ENCODE measurements at regions not wholly inside any gene's neighbourhood (a gene's known extent, or its start where the extent isn't known, plus 50 kb on each side); places are given as distances from the start of the nearest gene placed in this dataset.

GRCh38 chr6:80523010-80523409 lies 416.5 kb downstream of the BCKDHB start:
- ATAC-seq (no peak), FAIRE-seq (no peak), DNase-seq (ENCODE audit: low read depth, low spot score) (no peak)
- RAD21 ChIA-PET (ENCODE audit: unreplicated experiment): interaction anchor here (1.1 kb wide), 1 partner anchor 309 kb away, joined by 5 read pairs; no protein-coding TSS in a partner anchor
- in situ Hi-C loops (cut with MboI) (no loop called here), intact Hi-C loops (cut with micrococcal nuclease; ENCODE audit: unreplicated experiment) (no loop called here)
- no TSS peak for BruUV-seq (replicated peaks)
- no peaks in the 10 kb centered on the region for H3K36me3 ChIP-seq (ENCODE audit: control insufficient read depth in 2 of 2, insufficient read depth in 2 of 2, low read length in 1 of 2)
- TF ChIP-seq NR2C1 (IDR thresholded peaks at IDR 0.05) (no peak), FOXM1 (IDR thresholded peaks at IDR 0.05; ENCODE audit: low read depth, low read length) (no peak), ESRRA (IDR thresholded peaks at IDR 0.05; ENCODE audit: low read length) (no peak), CBX5 (IDR thresholded peaks at IDR 0.05; ENCODE audit: low read depth) (no peak), ZBTB33 (IDR thresholded peaks at IDR 0.05) (no peak), NBN (IDR thresholded peaks at IDR 0.05) (no peak), IKZF1 (conservative IDR thresholded peaks at IDR 0.05) (no peak), HDAC2 (IDR thresholded peaks at IDR 0.05) (no peak), CUX1 (IDR thresholded peaks at IDR 0.05; ENCODE audit: insufficient replicate concordance, low read depth, low read length) (no peak), RAD51 (IDR thresholded peaks at IDR 0.05) (no peak), ZZZ3 (IDR thresholded peaks at IDR 0.05; ENCODE audit: control insufficient read depth, insufficient read length, low read depth) (no peak), PML (IDR thresholded peaks at IDR 0.05; ENCODE audit: low read length) (no peak), RBBP5 (conservative IDR thresholded peaks at IDR 0.05) (no peak)
- H3K4me1 ChIP-seq (ENCODE audit: control insufficient read depth, insufficient read depth, low read length): no peaks in the 10 kb centered on the region
- POLR2A ChIA-PET: no interaction called here
- CTCF ChIA-PET: interaction anchor here (1.2 kb wide), 1 partner anchor 66 kb away, joined by 3 read pairs; no protein-coding TSS in a partner anchor
- H3K79me2 ChIP-seq (ENCODE audit: control insufficient read depth, insufficient read depth, low read length): no peaks in the 10 kb centered on the region
- SMC1A ChIA-PET (ENCODE audit: uncharacterized antibody, unreplicated experiment): interaction anchor here (0.8 to 1.5 kb wide), 3 partner anchors 13 to 341 kb away, joined by 3 to 7 read pairs (median 4); no protein-coding TSS in a partner anchor
- WGBS (ENCODE audit: insufficient coverage, insufficient replicate concordance, low lambda C conversion rate, missing lambda C conversion rate): 21% methylated on average over 5 of the region's 5 CpGs
- H3K9me3 ChIP-seq (replicated peaks; ENCODE audit: control insufficient read depth, insufficient read depth, low read length): no peaks in the 10 kb centered on the region
- no peak overlapping the region for H2AFZ ChIP-seq (ENCODE audit: control insufficient read depth, low read depth, low read length)
- no peak overlapping the region for H3K27ac ChIP-seq (ENCODE audit: control insufficient read depth, insufficient read depth)
- H3K27me3 ChIP-seq (replicated peaks in 1 of 2; ENCODE audit: control insufficient read depth in 2 of 2, insufficient read depth in 2 of 2, low read length in 1 of 2): no peaks in the 10 kb centered on the region
- no peak overlapping the region for H3K9ac ChIP-seq (ENCODE audit: control insufficient read depth, insufficient read depth, low read length)
- H4K20me1 ChIP-seq (ENCODE audit: control insufficient read depth, insufficient read depth): no peaks in the 10 kb centered on the region
- no peak overlapping the region for H3K4me3 ChIP-seq
- no peak overlapping the region for H3K4me2 ChIP-seq (ENCODE audit: control insufficient read depth, insufficient read depth)
